Sciatic nerve (tissue), 2 donors: ENCODE measurements at regions not wholly inside any gene's neighbourhood (a gene's known extent, or its start where the extent isn't known, plus 50 kb on each side); places are given as distances from the start of the nearest gene placed in this dataset.

ENCODE experiments used
- ATAC-seq: fragments of 200-7000 bp; cut with Tn5 transposase; one replicate; pipeline ENCODE4 v1.9.1; 2020; ENCODE audit warnings: mild to moderate bottlenecking, moderate library complexity
- DNase-seq: peaks from one replicate; pipeline ENCODE4 v3.0.0-alpha.2; 2020; ENCODE audit warnings: low spot score
- intact Hi-C: fragments of 100-400 bp; cut with DNase I; formaldehyde crosslinking; loops from one replicate; pipeline ENCODE4 v1.14.2; 2022
- donor health status: DM: no; HTN: no; CAD: no.
- donor health status: DM: no; HTN: no; CAD: no.

- intact Hi-C loops: no loop called here
- no peak for ATAC-seq
Observed at GRCh38 chr1:101730559-101730958, 266.2 kb downstream of the OLFM3 start.

GRCh38 chr1:101732261-101732660 is 264.5 kb downstream of the OLFM3 start:
- intact Hi-C loops: no loop called here
- no peak for ATAC-seq
- DNase-seq: no peak

More at GRCh38 chr1:101730559-101730958, 266.2 kb downstream of the OLFM3 start:
- DNase-seq: no peak

- intact Hi-C loops: no loop called here
- DNase-seq: no peak
- no peak for ATAC-seq
Observed at GRCh38 chr1:101733340-101733739, 263.4 kb downstream of the OLFM3 start.

- DNase-seq: no peak
- intact Hi-C loops: no loop called here
- ATAC-seq: no peak
Observed at GRCh38 chr1:101738475-101738874, 258.3 kb downstream of the OLFM3 start.

- no peak for ATAC-seq
Observed at GRCh38 chr1:101739146-101739545, 257.6 kb downstream of the OLFM3 start.

GRCh38 chr1:101739826-101740330 is 256.8 kb downstream of the OLFM3 start:
- ATAC-seq: no peak
- intact Hi-C loops: no loop called here
- DNase-seq: no peak

More at GRCh38 chr1:101739146-101739545, 257.6 kb downstream of the OLFM3 start:
- intact Hi-C loops: no loop called here
- no peak for DNase-seq

GRCh38 chr1:101741910-101742309 is 254.8 kb downstream of the OLFM3 start:
- ATAC-seq (no peak), DNase-seq (no peak)
- intact Hi-C loops: no loop called here

- DNase-seq (no peak), ATAC-seq (no peak)
- intact Hi-C loops: no loop called here
Observed at GRCh38 chr1:101742509-101742908, 254.2 kb downstream of the OLFM3 start.

- DNase-seq (no peak), ATAC-seq (no peak)
- intact Hi-C loops: no loop called here
Observed at GRCh38 chr1:101745551-101746270, 251.0 kb downstream of the OLFM3 start.

- ATAC-seq: no peak
- DNase-seq: no peak
- intact Hi-C loops: no loop called here
Observed at GRCh38 chr1:101748077-101748476, 248.6 kb downstream of the OLFM3 start.
